B cell (primary cell): ENCODE measurements at regions not wholly inside any gene's neighbourhood (a gene's known extent, or its start where the extent isn't known, plus 50 kb on each side); places are given as distances from the start of the nearest gene placed in this dataset.

Source experiments
- EZH2 ChIP-seq: IDR thresholded peaks from 2 replicates; pipeline ENCODE4 v1.6.1; 2012; ENCODE audit warnings: borderline replicate concordance, low read depth, mild to moderate bottlenecking, moderate library complexity, low read length; ENCODE audit not compliant: insufficient read depth, poor library complexity, severe bottlenecking
- TF ChIP-seq, protein P1 (sequence below): fragments of 200-600 bp; IDR thresholded peaks from one replicate; pipeline ENCODE4 v1.8.0; 2022; ENCODE audit warnings: antibody characterized with exemption, mild to moderate bottlenecking

DNA sequence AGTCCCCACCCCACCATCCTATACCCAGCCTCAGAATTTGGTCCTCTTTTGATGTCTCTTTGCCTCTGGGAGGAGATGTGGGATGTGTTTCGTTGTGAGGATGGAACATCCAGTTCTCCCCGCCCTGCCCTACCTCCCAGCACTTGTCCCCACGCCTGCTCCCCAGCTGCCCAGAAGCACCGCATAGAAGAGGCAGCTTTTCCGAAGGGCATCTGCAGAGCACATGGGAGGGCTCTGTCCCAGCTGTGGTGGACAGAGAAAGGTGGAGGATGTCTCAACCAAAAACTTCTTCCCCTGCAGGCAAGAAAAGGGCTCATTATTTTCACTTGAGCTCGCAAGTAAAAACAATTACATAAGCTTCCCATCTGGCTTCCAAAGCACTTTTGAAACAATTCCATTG lies 302.6 kb downstream of the PCNX1 start:
- TF ChIP-seq, protein P1, sequence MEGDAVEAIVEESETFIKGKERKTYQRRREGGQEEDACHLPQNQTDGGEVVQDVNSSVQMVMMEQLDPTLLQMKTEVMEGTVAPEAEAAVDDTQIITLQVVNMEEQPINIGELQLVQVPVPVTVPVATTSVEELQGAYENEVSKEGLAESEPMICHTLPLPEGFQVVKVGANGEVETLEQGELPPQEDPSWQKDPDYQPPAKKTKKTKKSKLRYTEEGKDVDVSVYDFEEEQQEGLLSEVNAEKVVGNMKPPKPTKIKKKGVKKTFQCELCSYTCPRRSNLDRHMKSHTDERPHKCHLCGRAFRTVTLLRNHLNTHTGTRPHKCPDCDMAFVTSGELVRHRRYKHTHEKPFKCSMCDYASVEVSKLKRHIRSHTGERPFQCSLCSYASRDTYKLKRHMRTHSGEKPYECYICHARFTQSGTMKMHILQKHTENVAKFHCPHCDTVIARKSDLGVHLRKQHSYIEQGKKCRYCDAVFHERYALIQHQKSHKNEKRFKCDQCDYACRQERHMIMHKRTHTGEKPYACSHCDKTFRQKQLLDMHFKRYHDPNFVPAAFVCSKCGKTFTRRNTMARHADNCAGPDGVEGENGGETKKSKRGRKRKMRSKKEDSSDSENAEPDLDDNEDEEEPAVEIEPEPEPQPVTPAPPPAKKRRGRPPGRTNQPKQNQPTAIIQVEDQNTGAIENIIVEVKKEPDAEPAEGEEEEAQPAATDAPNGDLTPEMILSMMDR = no peak
- TF ChIP-seq EZH2 = no peak
